ENCODE measurements at regions not wholly inside any gene's neighbourhood (a gene's known extent, or its start where the extent isn't known, plus 50 kb on each side); places are given as distances from the start of the nearest gene placed in this dataset.
"Not testable (repeated sequence)": the region's sequence is repeated elsewhere in the genome, so short reads cannot be mapped to it uniquely, and the experiment has no call there.

GRCh38 chr17:34024386-34024785 is 230.7 kb upstream of the CCL2 start:
- POLR2A ChIA-PET = no interaction called here
- H3K27me3 ChIP-seq (ENCODE audit: control insufficient read depth, insufficient read depth, low read length) = no peaks in the 10 kb centered on the region
- no peak overlapping the region for H3K4me3 ChIP-seq (ENCODE audit: low read depth, low read length)
- no peaks in the 10 kb centered on the region for H3K36me3 ChIP-seq (ENCODE audit: control insufficient read depth, insufficient read depth, low read length)
- DNase-seq (ENCODE audit: low read depth) = no peak
- CTCF ChIA-PET = interaction anchor here (0.6 kb wide), 2 partner anchors 43 to 220 kb away, joined by 3 read pairs; no protein-coding TSS in a partner anchor
- TF ChIP-seq CTCF (IDR thresholded peaks at IDR 0.05; ENCODE audit: insufficient read depth, low read depth, low read length) = no peak

GRCh38 chr17:34024806-34025551 is 230.1 kb upstream of the CCL2 start:
- H3K36me3 ChIP-seq (ENCODE audit: control insufficient read depth, insufficient read depth, low read length) = no peaks in the 10 kb centered on the region
- ChIA-PET POLR2A (no interaction called here), CTCF (interaction anchor here (0.6 kb wide), 1 partner anchor 43 kb away, joined by 3 read pairs; no protein-coding TSS in a partner anchor)
- TF ChIP-seq CTCF (IDR thresholded peaks at IDR 0.05; ENCODE audit: insufficient read depth, low read depth, low read length) = no peak
- no peak for DNase-seq (ENCODE audit: low read depth)
- H3K4me3 ChIP-seq (ENCODE audit: low read depth, low read length) = no peak overlapping the region
- H3K27me3 ChIP-seq (ENCODE audit: control insufficient read depth, insufficient read depth, low read length) = no peaks in the 10 kb centered on the region

GRCh38 chr17:34030601-34031000 is 224.5 kb upstream of the CCL2 start:
- CTCF ChIA-PET; H3K4me3 ChIP-seq (ENCODE audit: low read depth, low read length); POLR2A ChIA-PET; DNase-seq (ENCODE audit: low read depth); H3K27me3 ChIP-seq (ENCODE audit: control insufficient read depth, insufficient read depth, low read length); H3K36me3 ChIP-seq (ENCODE audit: control insufficient read depth, insufficient read depth, low read length): not testable (repeated sequence)

- CTCF ChIA-PET = not testable (repeated sequence)
Measured at GRCh38 chr17:34032305-34032704, 222.8 kb upstream of the CCL2 start.

GRCh38 chr17:34038786-34039185 is 216.3 kb upstream of the CCL2 start:
- H3K36me3 ChIP-seq (ENCODE audit: control insufficient read depth, insufficient read depth, low read length); POLR2A ChIA-PET; H3K4me3 ChIP-seq (ENCODE audit: low read depth, low read length); H3K27me3 ChIP-seq (ENCODE audit: control insufficient read depth, insufficient read depth, low read length); DNase-seq (ENCODE audit: low read depth); CTCF ChIA-PET: not testable (repeated sequence)

More at GRCh38 chr17:34032305-34032704, 222.8 kb upstream of the CCL2 start:
- DNase-seq (ENCODE audit: low read depth); H3K4me3 ChIP-seq (ENCODE audit: low read depth, low read length); POLR2A ChIA-PET; H3K36me3 ChIP-seq (ENCODE audit: control insufficient read depth, insufficient read depth, low read length); H3K27me3 ChIP-seq (ENCODE audit: control insufficient read depth, insufficient read depth, low read length): not testable (repeated sequence)

- H3K4me3 ChIP-seq (ENCODE audit: low read depth, low read length); CTCF ChIA-PET; DNase-seq (ENCODE audit: low read depth); H3K36me3 ChIP-seq (ENCODE audit: control insufficient read depth, insufficient read depth, low read length); H3K27me3 ChIP-seq (ENCODE audit: control insufficient read depth, insufficient read depth, low read length); POLR2A ChIA-PET: not testable (repeated sequence)
Measured at GRCh38 chr17:34039213-34039612, 215.9 kb upstream of the CCL2 start.

- H3K36me3 ChIP-seq (ENCODE audit: control insufficient read depth, insufficient read depth, low read length); DNase-seq (ENCODE audit: low read depth); CTCF ChIA-PET; H3K27me3 ChIP-seq (ENCODE audit: control insufficient read depth, insufficient read depth, low read length); H3K4me3 ChIP-seq (ENCODE audit: low read depth, low read length); POLR2A ChIA-PET: not testable (repeated sequence)
Measured at GRCh38 chr17:34039759-34040555, 215.1 kb upstream of the CCL2 start.
